SK-N-SH (cell line): ENCODE measurements at regions not wholly inside any gene's neighbourhood (a gene's known extent, or its start where the extent isn't known, plus 50 kb on each side); places are given as distances from the start of the nearest gene placed in this dataset.

Experiments
- CTCF ChIA-PET: fragments of 300-600, 350-600 bp; formaldehyde crosslinking; extraction: SDS; loops from one replicate; lab custom pipeline; 2021; lab: Yijun Ruan, JAX
- POLR2A ChIA-PET: fragments of 350-600 bp; sonication (Branson Sonifier 250); formaldehyde crosslinking; extraction: SDS; loops from one replicate; lab custom pipeline; 2020; ENCODE audit warnings: antibody characterized with exemption, inconsistent platforms; lab: Yijun Ruan, JAX
- DNase-seq: peaks from one replicate; pipeline ENCODE4 v3.0.0; 2012
- H2AFZ ChIP-seq: fragments of 200-600 bp; sonication (generic); 2 replicates; pipeline ENCODE4 v1.8.1; 2016; ENCODE audit warnings: antibody characterized with exemption, mild to moderate bottlenecking, low read depth
- H3F3A ChIP-seq: fragments of 200-600 bp; sonication (generic); replicated peaks from 2 replicates; pipeline ENCODE3; 2016; ENCODE audit warnings: antibody characterized with exemption, mild to moderate bottlenecking; ENCODE audit not compliant: insufficient read depth
- H3K27ac ChIP-seq, 2 experiments: fragments of 200-500 bp in 1 of 2; fragments of 200-600 bp in 1 of 2; sonication (Bioruptor generic) in 1 of 2; sonication (generic), shearing (Covaris generic) in 1 of 2; 2 replicates each; pipeline versions ENCODE4 v1.5.1 to v1.6.1; 2014 to 2016; ENCODE audit warnings: low read depth in 2 of 2, inconsistent platforms in 1 of 2, low read length in 1 of 2, mild to moderate bottlenecking in 1 of 2, mixed read lengths in 1 of 2
- H3K27me3 ChIP-seq: fragments of 200-600 bp; sonication (generic), shearing (Covaris generic); 2 replicates; pipeline ENCODE4 v1.6.1; 2016; ENCODE audit warnings: mixed run types; ENCODE audit not compliant: insufficient read depth
- H3K36me3 ChIP-seq, 2 experiments: fragments of 200-500 bp in 1 of 2; fragments of 200-600 bp in 1 of 2; sonication (Bioruptor generic) in 1 of 2; sonication (generic) in 1 of 2; replicated peaks in 1 of 2; 2 replicates each; pipeline versions ENCODE3 to v1.5.1; 2014 to 2016; ENCODE audit warnings: low read length in 1 of 2, mild to moderate bottlenecking in 1 of 2; ENCODE audit not compliant: insufficient read depth in 2 of 2, control insufficient read depth in 1 of 2
- H3K4me1 ChIP-seq, 2 experiments: fragments of 200-500 bp in 1 of 2; fragments of 200-600 bp in 1 of 2; sonication (Bioruptor generic) in 1 of 2; sonication (generic), shearing (Covaris generic) in 1 of 2; 2 replicates each; pipeline versions ENCODE4 v1.5.1 to v1.6.1; 2014 to 2016; ENCODE audit warnings: low read depth in 1 of 2, low read length in 1 of 2, mixed run types in 1 of 2; ENCODE audit not compliant: insufficient read depth in 2 of 2, control insufficient read depth in 1 of 2
- H3K4me2 ChIP-seq: fragments of 200-600 bp; sonication (generic), shearing (Covaris generic); 2 replicates; pipeline ENCODE4 v1.6.1; 2017; ENCODE audit warnings: mixed run types
- H3K4me3 ChIP-seq, 2 experiments: fragments of 200-500 bp in 1 of 2; fragments of 200-600 bp in 1 of 2; sonication (Bioruptor generic) in 1 of 2; sonication (generic), shearing (Covaris generic) in 1 of 2; 2 replicates each; pipeline versions ENCODE4 v1.5.1 to v1.8.1; 2014 to 2016; ENCODE audit warnings: low read depth in 2 of 2, inconsistent platforms in 1 of 2, low read length in 1 of 2, mild to moderate bottlenecking in 1 of 2, mixed read lengths in 1 of 2, moderate library complexity in 1 of 2
- H3K79me2 ChIP-seq: fragments of 200-600 bp; sonication (generic); 2 replicates; pipeline ENCODE4 v1.8.1; 2017; ENCODE audit warnings: mild to moderate bottlenecking; ENCODE audit not compliant: insufficient read depth
- H3K9ac ChIP-seq: fragments of 200-600 bp; sonication (generic); 2 replicates; pipeline ENCODE4 v1.6.1; 2017; ENCODE audit warnings: mixed run types
- H3K9me2 ChIP-seq: fragments of 200-600 bp; sonication (generic); 2 replicates; pipeline ENCODE4 v1.6.1; 2017; ENCODE audit warnings: mixed run types
- H3K9me3 ChIP-seq: fragments of 200-600 bp; sonication (generic); 2 replicates; pipeline ENCODE4 v1.6.1; 2017; ENCODE audit warnings: mixed run types, mild to moderate bottlenecking, moderate library complexity
- H4K20me1 ChIP-seq: fragments of 200-600 bp; sonication (generic); 2 replicates; pipeline ENCODE4 v1.6.1; 2017; ENCODE audit warnings: mild to moderate bottlenecking, mixed run types; ENCODE audit not compliant: insufficient read depth
- CHD2 ChIP-seq: fragments of 150-350 bp; IDR thresholded peaks from 2 replicates; pipeline ENCODE4 v1.6.1; 2018; ENCODE audit warnings: low read length; ENCODE audit not compliant: partially characterized antibody
- CTCF ChIP-seq: fragments of 200-600 bp; sonication (generic); IDR thresholded peaks from 2 replicates; pipeline ENCODE4 v1.6.1; 2017; ENCODE audit warnings: antibody characterized with exemption, mild to moderate bottlenecking, moderate library complexity
- ELF1 ChIP-seq: IDR thresholded peaks from 2 replicates; pipeline ENCODE4 v1.4.0; 2012
- EP300 ChIP-seq, 2 experiments: IDR thresholded peaks; 2 replicates each; pipeline versions ENCODE4 v1.4.0 to v1.6.1; 2012; ENCODE audit warnings: borderline replicate concordance in 1 of 2, low read depth in 1 of 2, low read length in 1 of 2
- EZH2phosphoT487 ChIP-seq: fragments of 200-600 bp; sonication (generic); IDR thresholded peaks from 2 replicates; pipeline ENCODE4 v1.6.1; 2017; ENCODE audit warnings: low read depth, mixed run types, mild to moderate bottlenecking, antibody characterized with exemption, moderate library complexity, borderline replicate concordance
- GABPA ChIP-seq: IDR thresholded peaks from 2 replicates; pipeline ENCODE4 v1.4.0; 2012; ENCODE audit warnings: low read depth, mild to moderate bottlenecking
- GATA2 ChIP-seq: sonication (generic); formaldehyde crosslinking; IDR thresholded peaks from 2 replicates; pipeline ENCODE4 v1.5.0; 2020; ENCODE audit warnings: mild to moderate bottlenecking, missing genetic modification reagents
- JUND ChIP-seq: IDR thresholded peaks from 2 replicates; pipeline ENCODE4 v1.4.0; 2012
- MAX ChIP-seq: IDR thresholded peaks from 2 replicates; pipeline ENCODE4 v1.4.0; 2012; ENCODE audit warnings: low read depth
- MEF2A ChIP-seq: IDR thresholded peaks from 2 replicates; pipeline ENCODE4 v1.4.0; 2012; ENCODE audit warnings: low read depth, borderline replicate concordance
- MXI1 ChIP-seq: IDR thresholded peaks from 2 replicates; pipeline ENCODE4 v1.6.1; 2012; ENCODE audit warnings: mild to moderate bottlenecking, low read depth, low read length, improper control_type of control experiment
- NFIC ChIP-seq: IDR thresholded peaks from 2 replicates; pipeline ENCODE4 v1.4.0; 2012; ENCODE audit warnings: borderline replicate concordance
- PBX3 ChIP-seq: IDR thresholded peaks from 2 replicates; pipeline ENCODE4; 2012
- POLR2AphosphoS5 ChIP-seq: IDR thresholded peaks from 2 replicates; pipeline ENCODE4 v1.6.1; 2012; ENCODE audit warnings: low read depth, low read length
- RCOR1 ChIP-seq: fragments of 150-350 bp; IDR thresholded peaks from 2 replicates; pipeline ENCODE4 v1.6.1; 2017; ENCODE audit warnings: antibody characterized with exemption, low read length
- RFX5 ChIP-seq: IDR thresholded peaks from 2 replicates; pipeline ENCODE4 v1.6.1; 2012; ENCODE audit warnings: mild to moderate bottlenecking, improper control_type of control experiment, low read length
- SMC3 ChIP-seq: IDR thresholded peaks from 2 replicates; pipeline ENCODE4 v1.6.1; 2012; ENCODE audit warnings: low read depth, low read length, improper control_type of control experiment
- USF1 ChIP-seq: IDR thresholded peaks from 2 replicates; pipeline ENCODE4 v1.4.0; 2012; ENCODE audit warnings: low read depth, borderline replicate concordance
- USF2 ChIP-seq: fragments of 150-350 bp; IDR thresholded peaks from 2 replicates; pipeline ENCODE4 v1.6.1; 2017; ENCODE audit warnings: antibody characterized with exemption, low read length, low read depth, borderline replicate concordance
- YY1 ChIP-seq: IDR thresholded peaks from 2 replicates; pipeline ENCODE4 v1.4.0; 2012; ENCODE audit warnings: low read depth, mild to moderate bottlenecking
- WGBS: methylation state at CpG from one replicate; pipeline ENCODE4 v1.1.6; 2017; ENCODE audit warnings: low lambda C conversion rate; 5-methylcytosine and 5-hydroxymethylcytosine counted together

- Histone ChIP-seq H2AFZ (no peak overlapping the region), H4K20me1 (no peaks in the 10 kb centered on the region), H3F3A (no peaks in the 10 kb centered on the region), H3K9ac (no peak overlapping the region), H3K4me2 (no peak overlapping the region), H3K27me3 (no peaks in the 10 kb centered on the region), H3K4me1 (peaks cover 0 to 10% of the 10 kb centered on the region in 2 experiments; a peak in 1 of 4 replicates), H3K79me2 (no peaks in the 10 kb centered on the region)
- WGBS, result 43% methylated on average over 12 of the region's 12 CpGs
- no peak for DNase-seq
- POLR2A ChIA-PET, result no interaction called here
- no peak for TF ChIP-seq POLR2AphosphoS5
- TF ChIP-seq NFIC, result no peak
- no peak for TF ChIP-seq JUND
- no peak for TF ChIP-seq MXI1
- TF ChIP-seq GABPA, result no peak
- peak; percentile 76 for TF ChIP-seq GATA2 (CRISPR knock-in tag)
- no peak for TF ChIP-seq CHD2
- no peak for TF ChIP-seq RCOR1
- no peak for TF ChIP-seq MEF2A
- peak in 1 of 2 experiments; percentile 23; a peak in 1 of 4 replicates for TF ChIP-seq EP300 (IDR thresholded peaks at IDR 0.05; ENCODE audit: borderline replicate concordance in 1 of 2, low read depth in 1 of 2, low read length in 1 of 2)
- no peak for TF ChIP-seq ELF1
- no peak for TF ChIP-seq MAX
- TF ChIP-seq, all 33 proteins: peak for 2
- Histone ChIP-seq H3K4me3 (no peak overlapping the region), H3K9me3 (no peaks in the 10 kb centered on the region), H3K9me2 (no peaks in the 10 kb centered on the region), H3K27ac (no peak overlapping the region), H3K36me3 (no peaks in the 10 kb centered on the region)
- CTCF ChIA-PET, result interaction anchor here (0.9 to 1.1 kb wide), 2 partner anchors 10 to 275 kb away, joined by 3 to 4 read pairs; no protein-coding TSS in a partner anchor
These were observed 466.5 kb upstream of the MAF start for GRCh38 chr16:80066805-80067580.

GRCh38 chr16:80065541-80065940 lies 465.0 kb upstream of the MAF start:
- Histone ChIP-seq H3K79me2 (no peaks in the 10 kb centered on the region), H3K9ac (no peak overlapping the region), H3K9me2 (no peaks in the 10 kb centered on the region), H3K27ac (no peak overlapping the region), H2AFZ (no peak overlapping the region), H3K4me3 (no peak overlapping the region), H3K36me3 (no peaks in the 10 kb centered on the region), H3K4me1 (peaks cover 0 to 10% of the 10 kb centered on the region in 2 experiments; a peak in 1 of 4 replicates), H4K20me1 (no peaks in the 10 kb centered on the region), H3K9me3 (no peaks in the 10 kb centered on the region), H3F3A (no peaks in the 10 kb centered on the region)
- 32% methylated on average over 3 of the region's 3 CpGs for WGBS
- CTCF ChIA-PET, result no interaction called here
- DNase-seq, result no peak
- POLR2A ChIA-PET, result no interaction called here
- TF ChIP-seq SMC3 (no peak), USF2 (no peak), MEF2A (no peak), EZH2phosphoT487 (no peak), YY1 (no peak), EP300 (IDR thresholded peaks at IDR 0.05; ENCODE audit: borderline replicate concordance in 1 of 2, low read depth in 1 of 2, low read length in 1 of 2) (no peak), USF1 (no peak), RFX5 (no peak), PBX3 (no peak), CTCF (no peak), MXI1 (no peak)
- TF ChIP-seq, all 33 proteins: peak for 0
- Histone ChIP-seq H3K4me2 (no peak overlapping the region), H3K27me3 (no peaks in the 10 kb centered on the region)
